Fibroblast of peridontal ligament (primary cell): ENCODE measurements at regions not wholly inside any gene's neighbourhood (a gene's known extent, or its start where the extent isn't known, plus 50 kb on each side); places are given as distances from the start of the nearest gene placed in this dataset.

Experiments
- DNase-seq: peaks from one replicate; pipeline ENCODE4 v3.0.0-alpha.2; 2010; ENCODE audit errors: extremely low read depth

DNA sequence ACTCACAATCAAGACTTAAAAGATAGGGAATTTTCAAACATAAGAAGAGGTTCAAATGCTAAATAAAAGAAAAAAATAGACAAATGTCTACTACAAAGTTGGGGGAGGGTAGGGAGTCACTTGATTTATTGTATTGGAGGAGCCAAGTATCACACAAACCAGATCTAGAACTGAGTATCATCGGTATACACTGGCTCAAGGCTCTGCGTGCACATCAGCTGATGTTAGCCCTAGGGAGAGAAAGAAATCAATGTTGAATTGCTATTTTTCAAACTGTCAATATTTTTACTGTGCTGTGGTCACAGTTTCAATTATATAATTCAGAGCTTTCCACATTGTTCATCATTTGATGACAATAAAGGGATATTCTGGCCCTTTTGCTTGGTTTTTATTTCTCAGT is 54.9 kb upstream of the RXFP2 start:
- no peak for DNase-seq

DNA sequence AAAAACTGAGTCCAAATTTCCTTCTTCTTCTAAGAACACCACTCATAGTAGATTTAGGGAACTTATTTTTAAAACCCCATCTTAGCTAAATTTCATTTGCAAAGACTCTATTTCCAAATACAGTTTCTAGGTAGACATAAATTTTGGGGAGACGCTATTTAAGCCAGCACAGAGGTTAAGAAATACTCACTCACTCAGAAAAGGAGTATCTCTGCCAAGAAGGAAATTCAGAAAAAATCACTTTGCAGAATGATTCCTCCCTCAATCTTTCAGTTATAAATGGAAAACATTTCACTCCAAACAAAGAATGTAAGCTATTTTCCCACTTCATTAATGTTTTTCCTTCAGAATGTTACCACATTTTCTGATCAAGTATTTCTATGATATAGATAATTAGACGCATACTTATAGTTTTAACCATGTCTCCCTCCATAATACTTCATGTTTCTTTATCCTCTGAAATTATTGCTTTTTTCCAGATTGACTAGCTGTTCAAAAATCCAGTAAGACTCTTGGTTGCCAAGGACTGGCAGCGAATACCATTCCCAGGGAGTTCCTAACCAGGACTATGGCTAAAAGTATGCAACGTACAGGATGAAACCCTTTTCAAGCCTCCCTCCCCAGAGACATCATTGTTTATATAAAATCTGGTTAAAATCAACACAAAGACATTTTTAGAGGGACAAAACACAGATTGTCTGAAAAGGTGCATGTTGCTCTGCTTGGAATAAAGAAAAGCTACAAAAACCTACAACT is 52.5 kb upstream of the RXFP2 start:
- DNase-seq = peak; percentile 59
